ENCODE measurements at regions not wholly inside any gene's neighbourhood (a gene's known extent, or its start where the extent isn't known, plus 50 kb on each side); places are given as distances from the start of the nearest gene placed in this dataset.
"Not testable (repeated sequence)": the region's sequence is repeated elsewhere in the genome, so short reads cannot be mapped to it uniquely, and the experiment has no call there.

- not testable (repeated sequence) for DNase-seq
Measured at GRCh38 chr3:125918024-125918423, 51.0 kb upstream of the ROPN1B start.

DNA sequence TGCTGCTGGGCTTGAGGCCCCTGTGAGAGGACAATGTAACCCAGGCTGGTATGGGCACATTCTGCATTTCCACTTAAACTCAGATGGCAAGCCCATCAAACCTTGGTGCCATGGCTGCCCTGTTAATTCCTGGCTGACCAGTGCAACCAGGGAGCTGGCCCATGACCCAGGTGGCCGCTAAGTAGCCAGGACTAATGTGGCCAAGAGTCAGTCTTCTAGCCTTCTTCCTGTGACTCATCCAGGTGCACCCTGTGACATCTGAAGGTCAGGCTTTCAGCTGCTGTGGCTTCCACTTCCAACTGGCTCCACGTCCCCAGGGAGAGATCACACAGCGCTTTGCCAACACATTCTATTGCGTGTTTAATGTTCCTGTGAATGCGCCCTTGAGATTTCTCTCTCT lies 50.5 kb upstream of the ROPN1B start:
- DNase-seq: not testable (repeated sequence)

- DNase-seq: not testable (repeated sequence)
Measured at GRCh38 chr3:125918866-125919265, 50.1 kb upstream of the ROPN1B start.
